HG03565 (cell line): ENCODE measurements at regions not wholly inside any gene's neighbourhood (a gene's known extent, or its start where the extent isn't known, plus 50 kb on each side); places are given as distances from the start of the nearest gene placed in this dataset.
"Not testable (repeated sequence)": the region's sequence is repeated elsewhere in the genome, so short reads cannot be mapped to it uniquely, and the experiment has no call there.

Experiments
- ATAC-seq: cut with Tn5 transposase; IDR thresholded peaks from one replicate; pipeline ENCODE4 v1.9.1; 2021; ENCODE audit warnings: mild to moderate bottlenecking, moderate library complexity; ENCODE audit not compliant: unreplicated experiment

DNA sequence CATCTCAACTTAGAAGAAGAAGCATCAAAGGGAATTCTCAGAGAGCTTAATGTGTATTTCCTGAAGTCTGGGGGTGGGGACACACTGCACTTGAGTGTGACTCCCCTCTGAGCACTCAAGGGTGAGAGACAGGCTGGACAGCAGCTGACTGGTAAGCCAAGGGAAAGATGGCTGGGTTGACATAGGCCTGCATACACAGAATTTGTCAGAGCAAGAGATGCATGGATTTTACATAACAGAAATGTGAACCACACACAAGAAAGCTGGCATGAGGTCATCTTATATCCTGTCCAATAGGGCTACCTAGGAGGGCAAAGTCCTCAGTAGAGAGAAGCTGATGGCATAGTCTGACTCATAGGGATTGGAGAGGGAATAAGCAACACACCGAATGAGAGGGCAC lies 114.3 kb upstream of the EPB41L4A start:
- no peak for ATAC-seq

DNA sequence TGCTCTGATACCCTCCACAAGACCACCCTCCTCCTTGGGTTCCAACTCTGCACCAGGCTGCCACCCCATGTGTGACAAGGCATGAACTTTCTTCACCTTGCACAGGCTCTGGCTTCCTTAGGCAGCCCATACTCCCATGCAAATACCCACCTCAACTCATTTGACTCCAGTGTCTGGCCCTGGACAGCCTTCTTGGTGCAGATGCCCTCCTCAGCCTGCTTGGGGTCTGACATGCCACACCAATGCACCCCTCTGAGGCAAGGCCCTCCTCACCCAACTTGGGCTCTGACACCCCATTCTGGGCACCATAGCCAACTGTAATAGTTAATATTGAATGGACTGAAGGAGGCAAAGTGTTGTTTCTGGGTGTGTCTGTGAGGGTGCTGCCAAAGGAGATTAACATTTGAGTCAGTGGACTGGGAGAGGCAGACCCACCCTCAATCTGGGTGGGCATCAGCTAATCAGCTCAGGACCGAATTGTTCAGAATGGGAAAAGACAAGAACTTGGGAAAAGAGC lies 115.0 kb upstream of the EPB41L4A start:
- no peak for ATAC-seq

DNA sequence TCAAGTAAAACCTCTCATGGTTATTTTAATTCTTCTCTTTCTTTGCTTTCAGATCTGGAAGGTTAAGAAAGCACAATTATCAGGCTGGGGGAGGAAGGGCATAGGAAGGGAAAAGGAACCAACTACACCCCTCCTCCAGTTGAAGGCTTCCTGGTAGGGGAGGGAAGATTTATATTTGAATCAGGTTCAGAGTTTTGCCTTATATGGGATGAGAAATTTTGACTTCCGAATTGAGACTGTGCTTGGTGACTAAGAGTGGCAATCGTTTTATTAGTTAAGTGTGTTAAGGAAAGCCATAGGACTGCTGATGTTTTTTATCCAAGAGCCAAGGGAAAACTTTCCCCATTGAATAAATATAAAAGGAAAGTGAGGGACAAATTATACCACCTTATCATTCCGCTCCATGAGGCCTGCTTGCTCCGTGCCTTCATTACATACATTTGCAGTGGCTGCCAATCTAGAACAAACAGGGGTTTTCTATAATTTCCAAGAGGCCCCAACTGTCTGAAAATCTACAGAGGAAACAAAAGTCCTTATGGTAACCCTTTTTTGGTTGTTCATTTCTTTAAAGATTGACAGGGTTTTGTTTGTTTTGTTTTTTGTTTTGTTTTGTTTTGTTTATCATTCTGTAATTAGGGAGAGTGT lies 115.7 kb upstream of the EPB41L4A start:
- ATAC-seq: no peak

DNA sequence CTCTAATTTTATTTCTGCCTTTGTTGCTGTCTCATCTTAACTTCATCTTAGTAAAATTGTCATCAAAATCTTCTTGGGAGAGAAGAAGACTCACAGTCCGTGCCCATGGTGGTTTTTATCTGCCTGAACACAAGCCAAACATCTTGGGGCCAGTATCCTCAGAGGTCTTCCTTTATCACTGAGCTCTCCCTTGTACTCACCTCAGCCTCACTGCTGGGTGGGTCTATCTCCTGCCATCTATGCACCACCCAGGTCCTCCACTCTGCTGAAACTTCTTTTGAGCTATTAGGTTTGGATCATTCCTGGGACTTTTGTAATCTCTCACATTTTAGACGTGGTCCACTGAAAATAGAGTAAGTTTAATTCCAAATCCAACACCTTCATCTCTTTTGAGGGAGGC lies 116.3 kb upstream of the EPB41L4A start:
- ATAC-seq: no peak

DNA sequence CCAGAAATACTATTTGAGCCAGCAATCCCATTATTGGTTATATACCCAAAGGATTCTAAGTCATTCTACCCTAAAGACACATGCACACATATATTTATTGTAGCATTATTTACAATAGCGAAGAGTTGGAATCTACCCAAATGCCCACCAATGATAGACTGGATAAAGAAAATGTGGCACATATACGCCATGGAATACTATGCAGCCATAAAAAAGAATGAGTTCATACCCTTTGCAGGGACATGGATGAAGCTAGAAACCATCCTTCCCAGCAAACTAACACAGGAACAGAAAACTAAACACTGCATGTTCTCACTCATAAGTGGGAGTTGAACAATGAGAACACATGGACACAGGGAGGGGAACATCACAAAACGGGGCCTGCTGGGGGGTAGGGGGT lies 125.5 kb upstream of the EPB41L4A start:
- not testable (repeated sequence) for ATAC-seq

DNA sequence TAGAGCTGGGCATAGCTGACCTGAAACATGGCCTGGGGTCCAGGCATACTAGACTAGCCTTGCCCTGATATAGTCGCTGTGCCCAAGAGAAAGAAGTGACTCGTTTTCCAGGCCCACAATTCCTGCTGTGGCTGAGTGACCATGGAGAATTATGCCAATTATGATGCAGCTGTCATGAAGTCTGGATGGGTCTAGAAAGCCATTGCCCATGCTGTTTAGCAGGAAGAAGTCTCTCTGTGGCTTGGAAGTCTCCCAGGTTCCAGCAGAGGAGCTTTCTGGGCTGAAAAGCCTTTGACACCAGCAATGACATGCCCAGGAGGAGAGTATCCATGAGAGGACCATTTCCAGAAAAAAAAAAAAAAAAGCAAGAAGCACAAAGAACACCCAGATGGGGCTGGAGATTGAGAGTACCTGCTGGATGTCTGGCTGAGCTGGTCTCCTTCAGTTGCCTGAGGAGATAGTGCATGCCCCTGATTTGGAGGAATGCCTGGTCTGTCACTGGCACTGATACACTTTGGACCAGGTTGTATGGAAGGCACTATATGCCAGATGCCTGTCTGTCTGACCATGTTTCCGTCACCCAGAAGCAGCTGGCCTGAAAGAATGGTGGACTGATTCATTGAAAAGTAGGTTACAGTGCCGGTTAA lies 128.0 kb upstream of the EPB41L4A start:
- no peak for ATAC-seq

DNA sequence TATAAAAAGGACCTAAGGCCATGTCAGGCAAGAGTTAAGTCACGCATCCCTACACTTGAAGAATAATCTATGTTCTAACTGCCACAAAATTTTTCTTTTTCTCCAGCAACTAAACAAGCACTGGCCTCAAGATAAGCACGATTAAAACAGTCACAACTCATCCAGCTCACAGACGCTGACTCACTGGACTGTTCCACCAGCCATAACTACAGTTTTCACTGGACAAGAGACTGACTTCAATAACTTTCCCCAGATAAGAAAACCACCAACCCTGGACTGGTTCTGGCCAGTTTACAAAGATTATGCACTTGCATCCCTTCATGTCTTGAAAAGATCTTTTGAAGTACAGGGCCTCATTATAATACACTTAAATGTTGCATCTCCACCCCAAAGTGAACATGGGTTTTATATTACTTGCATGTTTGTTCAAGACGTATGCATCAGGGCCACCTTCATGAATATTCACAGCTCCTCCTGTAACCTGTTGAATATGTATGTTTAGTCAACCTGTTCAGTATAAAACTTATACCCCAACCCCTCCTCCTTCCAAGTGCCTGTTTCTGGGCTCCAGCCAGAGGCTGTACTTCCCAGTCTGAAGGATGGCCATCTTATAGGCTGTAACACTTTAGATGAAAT lies 129.3 kb upstream of the EPB41L4A start:
- no peak for ATAC-seq

DNA sequence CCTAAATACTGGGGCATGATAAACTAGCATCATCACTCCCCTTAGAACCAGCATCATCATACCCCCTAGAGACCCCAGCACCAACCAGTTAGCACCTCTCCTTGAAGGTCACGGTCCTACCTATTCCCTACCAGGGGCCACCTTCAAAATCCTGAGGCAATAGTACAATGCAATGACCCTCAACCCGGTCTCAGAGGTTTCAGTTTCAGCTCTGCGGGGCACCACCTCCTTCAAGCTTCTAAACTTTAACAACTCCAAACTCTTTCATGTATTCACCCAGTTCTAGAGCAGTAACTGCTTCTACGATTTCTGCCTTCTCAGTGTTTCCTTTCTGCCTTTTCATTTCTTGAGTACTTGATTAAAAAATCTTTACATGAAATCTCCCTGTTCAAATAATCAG lies 130.1 kb upstream of the EPB41L4A start:
- no peak for ATAC-seq

DNA sequence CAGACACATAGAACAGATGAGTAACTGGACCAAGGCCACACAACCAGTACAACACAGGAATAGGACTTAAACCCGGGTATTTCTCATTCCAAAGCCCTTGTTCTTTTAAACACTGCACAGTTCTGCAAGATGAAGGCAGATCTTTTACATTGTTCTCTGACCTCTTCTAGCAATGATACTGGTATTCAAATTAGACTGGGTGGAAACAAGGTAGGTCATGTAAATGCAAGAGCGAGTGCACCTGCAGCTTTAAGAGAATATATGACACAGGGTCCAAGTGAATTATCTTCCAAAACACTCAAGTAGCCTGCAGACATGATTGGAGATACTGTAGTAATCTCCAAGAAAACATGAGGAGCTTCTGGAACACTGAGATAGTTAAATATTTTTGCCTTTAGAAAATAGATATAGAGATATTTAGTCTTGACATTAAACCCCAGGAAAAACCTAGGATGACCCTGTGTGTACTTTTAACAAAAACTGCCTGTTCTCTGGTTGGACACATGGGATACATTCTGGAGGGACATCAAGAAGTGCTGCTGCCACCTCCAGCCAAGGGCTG lies 130.6 kb upstream of the EPB41L4A start:
- ATAC-seq: no peak

DNA sequence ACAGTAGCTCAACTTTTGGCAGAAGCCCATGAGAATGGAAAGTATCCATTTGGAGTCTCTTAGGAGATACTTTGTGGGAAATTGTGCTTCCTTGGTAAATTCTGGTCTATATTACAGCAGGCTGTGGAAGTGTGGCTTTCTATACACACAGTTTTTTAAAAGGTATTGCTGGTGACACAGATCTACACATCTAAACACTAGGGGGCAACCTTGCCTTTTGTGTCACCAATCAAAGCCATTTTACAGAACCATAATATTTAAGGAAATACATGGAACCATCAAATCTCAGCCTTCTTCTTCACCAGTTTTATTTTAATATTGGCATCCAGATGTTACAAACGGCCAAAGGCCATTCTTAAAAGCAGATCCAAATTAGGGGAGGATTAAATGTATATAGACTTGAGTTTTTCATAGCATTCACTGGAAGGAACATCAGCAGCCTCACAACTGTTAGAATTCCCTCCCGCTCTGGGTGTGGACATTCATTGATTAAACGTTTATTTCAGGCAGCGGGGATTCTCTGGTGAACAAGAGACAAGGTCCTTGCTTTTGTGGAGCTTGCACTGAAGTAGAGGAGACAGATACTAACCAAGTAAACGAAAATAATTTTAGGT lies 132.4 kb upstream of the EPB41L4A start:
- peak; percentile 44 for ATAC-seq

DNA sequence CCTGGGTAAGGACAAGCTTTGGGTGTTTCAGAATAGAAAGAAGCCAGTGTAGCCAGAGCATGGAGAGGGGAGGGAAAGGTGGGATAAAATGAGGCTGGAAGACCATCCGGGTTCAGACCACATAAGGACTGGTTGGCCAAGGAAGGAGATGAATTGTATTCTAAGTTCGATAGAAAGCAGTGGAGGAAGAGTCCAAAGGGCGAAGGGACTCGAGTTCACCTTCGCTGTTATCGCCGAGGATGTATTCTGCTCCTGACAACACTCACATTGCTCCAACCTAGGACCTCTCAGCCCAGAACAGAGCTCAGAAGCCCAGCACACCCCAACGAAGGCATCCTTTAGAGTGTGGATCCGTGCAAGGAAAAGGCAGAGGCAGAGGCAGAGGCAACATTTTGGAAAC lies 133.1 kb upstream of the EPB41L4A start:
- no peak for ATAC-seq

DNA sequence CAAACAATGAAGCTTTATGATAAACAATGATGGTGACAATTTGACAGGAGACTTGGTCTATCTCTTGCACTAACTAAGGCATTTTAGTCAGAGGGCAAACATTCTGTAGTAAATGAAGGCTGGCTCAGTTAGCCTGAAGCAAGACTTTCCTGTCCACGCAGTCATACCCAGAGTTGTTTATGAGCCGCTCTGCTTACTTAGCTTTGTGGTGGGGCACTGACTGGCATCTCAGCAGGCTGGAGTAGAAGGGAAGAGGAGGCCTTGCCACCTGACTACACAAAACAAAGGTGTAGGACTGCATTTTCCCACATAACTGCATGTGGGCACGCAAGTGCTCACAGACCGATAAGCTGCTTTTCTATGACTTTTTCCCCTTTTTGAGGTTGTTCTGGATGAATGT lies 133.7 kb upstream of the EPB41L4A start:
- ATAC-seq: no peak

DNA sequence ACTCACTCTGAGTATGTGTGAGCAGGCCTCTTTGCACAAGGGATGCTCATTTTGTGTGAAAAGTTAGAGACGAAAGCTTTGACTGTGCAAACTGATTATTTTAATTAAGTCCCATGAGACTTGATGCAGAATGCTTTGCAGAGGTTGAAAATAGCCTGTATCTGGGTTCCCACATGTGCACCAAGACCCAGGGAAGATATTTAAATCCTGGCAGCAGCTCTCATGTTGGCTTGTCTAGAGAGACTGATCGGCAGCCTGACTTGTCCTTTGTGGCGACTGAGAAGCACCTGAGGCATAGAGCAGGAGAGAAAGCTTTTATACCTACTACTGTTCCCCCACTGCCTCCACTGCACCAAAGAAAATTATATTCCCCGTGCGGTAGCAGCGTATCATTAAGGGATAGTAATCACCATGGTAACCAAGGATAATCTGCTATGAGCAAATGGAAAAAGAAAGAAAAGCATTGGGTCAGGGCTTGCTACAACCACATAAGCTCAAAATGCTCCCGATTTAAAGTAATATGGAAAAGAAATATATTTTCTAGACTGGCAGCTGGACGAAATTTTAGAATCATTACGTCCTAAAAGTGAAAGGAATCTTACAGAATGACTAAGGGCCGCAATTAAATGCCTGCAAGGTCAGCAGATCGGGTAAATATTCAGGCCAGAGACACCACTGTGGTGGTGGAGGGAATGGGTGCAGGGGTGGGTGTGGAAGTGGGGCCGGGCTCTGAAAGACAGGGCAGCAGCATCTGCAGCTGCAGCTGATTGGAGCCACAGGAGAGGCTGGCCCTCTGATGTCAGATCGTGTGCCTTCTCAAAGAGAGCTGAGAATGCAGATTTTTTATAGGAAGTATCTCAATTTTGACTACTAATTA lies 135.3 kb upstream of the EPB41L4A start:
- no peak for ATAC-seq

DNA sequence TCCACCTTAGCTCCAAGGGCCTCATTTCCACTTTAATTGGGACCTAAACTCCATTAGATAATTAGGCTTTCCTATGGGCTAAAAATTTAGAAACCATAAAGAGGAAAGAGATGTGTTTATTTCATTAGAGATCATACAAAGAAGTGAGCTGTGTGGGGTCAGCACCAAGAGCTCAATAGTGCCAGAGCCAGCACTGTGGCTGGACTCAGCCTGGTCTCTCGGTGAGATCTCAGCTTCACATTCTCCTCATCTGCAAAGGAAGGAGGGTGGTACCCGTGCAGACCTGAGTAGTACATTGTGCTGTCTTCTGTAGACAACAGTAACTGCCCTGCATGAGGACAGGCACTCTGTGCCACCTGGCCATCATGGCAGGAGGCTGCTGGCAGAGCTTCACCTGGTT lies 136.1 kb upstream of the EPB41L4A start:
- no peak for ATAC-seq

DNA sequence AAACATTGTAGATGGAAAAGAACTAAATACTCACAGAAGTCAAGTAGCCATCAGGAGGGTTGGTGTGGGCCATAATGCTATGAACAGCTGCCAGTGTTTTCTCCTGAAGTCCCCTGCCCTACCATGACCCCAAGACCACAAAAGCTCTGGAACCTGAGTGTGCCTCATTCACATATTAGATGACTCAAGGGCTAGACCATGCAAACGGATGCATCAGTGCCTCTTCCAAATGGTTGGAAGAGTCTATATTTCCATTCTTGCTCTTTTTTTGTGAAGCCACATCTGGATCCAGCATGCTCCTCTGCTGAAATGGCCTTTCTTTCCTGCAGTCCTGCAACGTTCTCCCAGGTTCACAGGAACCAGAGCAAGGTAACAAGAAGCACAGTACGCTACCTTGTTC lies 136.6 kb upstream of the EPB41L4A start:
- ATAC-seq: no peak

DNA sequence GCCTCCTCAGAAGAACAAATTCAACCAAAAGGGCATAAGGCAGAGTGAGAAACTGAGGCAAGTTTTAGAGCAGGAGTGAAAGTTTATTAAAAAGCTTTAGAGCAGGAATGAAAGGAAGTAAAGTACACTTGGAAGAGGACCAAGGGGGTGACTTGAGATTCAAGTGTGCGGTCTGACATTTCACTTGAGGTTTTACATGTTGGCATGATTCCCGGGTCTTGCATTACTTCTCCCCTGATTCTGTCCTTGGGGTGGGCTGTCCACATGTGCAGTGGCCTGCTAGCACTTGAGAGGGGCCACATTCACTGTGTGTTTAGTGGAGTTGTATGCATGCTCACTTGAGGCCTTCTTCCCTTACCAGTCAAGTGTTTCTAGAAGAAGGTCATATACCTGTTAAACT lies 140.4 kb upstream of the EPB41L4A start:
- ATAC-seq: not testable (repeated sequence)

DNA sequence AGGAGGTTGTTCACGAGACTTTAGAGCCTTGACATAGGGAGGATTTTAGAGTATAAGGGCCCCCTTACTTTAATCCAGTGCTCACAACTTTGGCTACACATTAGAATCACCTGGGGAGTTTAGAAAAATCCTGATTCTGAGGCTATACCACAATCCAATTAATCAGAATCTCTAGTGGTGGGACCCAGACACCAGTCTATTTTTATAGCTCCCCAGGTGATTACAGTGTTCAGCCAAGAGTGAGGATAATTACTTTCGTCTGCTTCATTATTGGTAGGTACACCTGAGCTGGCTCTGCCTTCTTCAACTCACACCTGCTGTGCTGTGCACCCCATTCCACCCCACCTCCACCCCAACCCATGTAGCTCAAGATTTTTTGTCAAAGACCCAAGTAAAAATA lies 141.3 kb upstream of the EPB41L4A start:
- ATAC-seq: no peak

DNA sequence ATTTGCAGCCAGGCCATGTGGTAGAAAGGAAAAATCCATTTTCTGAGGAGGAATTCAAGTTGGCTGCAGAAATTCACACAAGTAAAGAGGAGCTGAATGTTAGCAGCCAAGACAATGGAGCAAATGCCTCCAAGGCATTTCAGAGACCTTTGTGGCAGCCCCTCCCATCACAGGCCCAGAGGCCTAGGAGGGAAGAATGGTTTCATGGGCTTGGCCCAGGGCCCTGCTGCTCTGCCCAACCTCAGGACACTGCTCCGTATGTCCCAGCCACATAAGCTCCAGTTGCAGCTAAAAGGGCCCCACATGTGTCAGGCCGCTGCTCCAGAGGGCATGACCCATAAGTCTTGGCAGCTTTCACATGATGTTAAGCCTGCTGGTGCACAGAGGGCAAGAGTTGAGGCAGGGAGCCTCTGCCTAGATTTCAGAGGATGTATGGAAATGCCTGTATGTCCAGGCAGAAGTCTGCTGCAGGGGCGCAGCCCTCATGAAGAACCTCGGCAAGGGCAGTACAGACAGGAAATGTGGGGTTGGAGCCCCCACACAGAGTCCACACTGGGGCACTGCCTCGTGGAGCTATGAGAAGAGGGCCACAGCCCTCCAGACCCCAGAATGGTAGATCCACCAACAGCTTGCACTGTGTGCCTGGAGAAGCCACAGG lies 144.2 kb upstream of the EPB41L4A start:
- ATAC-seq: no peak

DNA sequence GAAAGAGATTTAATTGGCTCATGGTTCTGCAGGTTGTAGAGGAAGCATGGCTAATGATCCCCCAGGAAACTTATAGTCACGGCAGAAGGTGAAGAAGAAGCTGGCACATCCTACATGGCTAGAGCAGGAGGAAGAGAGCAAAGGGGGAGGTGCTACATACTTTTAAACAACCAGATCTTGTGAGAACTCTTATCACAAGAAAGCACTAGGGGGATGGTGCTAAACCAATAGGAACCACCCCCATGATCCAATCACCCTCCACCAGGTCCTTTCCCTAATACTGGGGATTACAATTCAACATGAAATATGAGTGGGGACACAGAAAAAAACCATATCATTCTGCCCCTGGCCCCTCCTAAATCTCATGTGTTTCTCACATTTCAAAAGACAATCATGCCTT lies 147.2 kb upstream of the EPB41L4A start:
- no peak for ATAC-seq

DNA sequence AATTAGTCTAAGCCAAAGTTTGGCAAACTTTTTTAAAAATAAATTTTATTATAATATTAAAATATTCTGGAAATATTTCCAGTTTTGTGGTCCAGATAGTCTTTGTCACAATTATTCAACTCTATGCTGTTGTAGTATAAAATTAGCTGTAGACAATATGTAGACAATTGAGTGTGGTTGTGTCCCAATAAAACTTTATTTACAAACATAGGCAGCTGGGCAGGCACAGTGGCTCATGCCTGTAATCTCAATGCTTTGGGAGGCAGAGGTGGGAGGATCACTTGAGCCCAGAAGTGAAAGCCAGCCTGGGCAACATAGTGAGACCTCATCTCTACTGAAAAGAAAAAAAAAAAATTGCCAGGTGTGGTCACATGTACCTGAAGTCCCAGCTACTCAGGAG lies 150.5 kb upstream of the EPB41L4A start:
- no peak for ATAC-seq
